Anterior cingulate cortex (tissue), 58 donors: ENCODE measurements at regions not wholly inside any gene's neighbourhood (a gene's known extent, or its start where the extent isn't known, plus 50 kb on each side); places are given as distances from the start of the nearest gene placed in this dataset.

Experiments used
- DNase-seq, 58 donors: peaks; one replicate each; lab custom pipeline; 2025; lab: John Stamatoyannopoulos, UW

- DNase-seq: no peak
These were observed 115.8 kb downstream of the SYT10 start for GRCh38 chr12:33323823-33324222.

- DNase-seq: no peak
These were observed 117.1 kb downstream of the SYT10 start for GRCh38 chr12:33322519-33322918.

GRCh38 chr12:33317746-33318145 is 121.9 kb downstream of the SYT10 start:
- no peak for DNase-seq

DNA sequence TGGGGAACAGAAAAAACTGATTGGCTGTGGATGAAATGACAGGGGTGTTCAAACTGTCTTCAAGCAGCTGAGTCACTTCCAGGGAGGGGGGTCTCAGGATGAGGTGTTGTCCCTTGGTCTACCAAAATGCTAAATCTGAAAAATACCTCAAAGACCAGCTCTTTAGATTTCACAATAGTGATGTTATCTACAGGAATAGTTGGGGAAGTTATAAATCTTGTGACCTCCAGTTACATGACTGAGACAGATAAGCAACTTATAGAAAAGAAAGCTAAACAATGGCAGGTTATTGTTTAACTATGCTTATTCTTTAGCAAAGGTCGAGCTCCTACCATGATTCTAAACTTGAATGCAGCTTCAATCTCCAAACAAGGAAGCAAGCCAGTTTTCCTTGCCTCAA is 125.4 kb downstream of the SYT10 start:
- DNase-seq: no peak

DNA sequence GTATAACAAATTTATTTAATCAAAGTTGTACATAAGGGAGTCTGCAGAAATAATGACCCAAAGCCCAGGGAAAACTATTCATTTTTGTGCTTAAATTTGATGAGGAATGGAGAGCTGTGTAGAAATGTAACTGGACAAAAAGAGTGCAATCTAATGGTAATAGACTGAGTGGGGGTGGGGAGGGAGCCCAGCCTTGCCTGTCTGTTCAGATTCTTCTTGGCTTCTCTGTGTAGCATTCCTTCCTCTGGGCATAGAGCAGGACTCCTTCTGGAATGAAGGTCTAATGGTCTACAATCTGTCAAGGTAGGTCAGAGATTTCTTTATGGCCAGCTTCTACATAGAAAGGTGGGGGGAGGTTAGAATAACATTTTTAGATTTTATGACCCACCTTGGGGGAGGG is 126.1 kb downstream of the SYT10 start:
- no peak for DNase-seq

DNA sequence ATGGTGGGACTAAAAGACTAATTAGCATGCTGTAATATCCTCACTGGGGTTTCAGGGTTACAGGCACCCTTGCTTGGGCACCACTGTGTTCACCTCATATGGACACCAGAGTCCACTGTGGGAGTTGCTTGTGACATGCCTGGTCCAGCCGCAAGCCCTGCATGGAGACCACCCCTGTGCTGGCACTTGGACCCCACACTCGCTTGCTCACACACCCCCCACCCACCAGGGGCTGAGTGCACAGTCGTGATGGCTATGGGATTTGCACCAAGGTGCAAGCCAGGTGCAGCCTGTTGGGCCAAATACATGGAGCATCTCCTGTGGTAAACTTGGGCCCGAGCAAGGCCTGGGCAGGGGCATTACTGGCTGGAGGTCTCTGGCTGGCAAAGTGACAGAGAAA is 129.1 kb downstream of the SYT10 start:
- DNase-seq: no peak

- no peak for DNase-seq
These were observed 135.4 kb downstream of the SYT10 start for GRCh38 chr12:33304176-33304575.

GRCh38 chr12:33296529-33296928 is 143.1 kb downstream of the SYT10 start:
- DNase-seq: no peak

DNA sequence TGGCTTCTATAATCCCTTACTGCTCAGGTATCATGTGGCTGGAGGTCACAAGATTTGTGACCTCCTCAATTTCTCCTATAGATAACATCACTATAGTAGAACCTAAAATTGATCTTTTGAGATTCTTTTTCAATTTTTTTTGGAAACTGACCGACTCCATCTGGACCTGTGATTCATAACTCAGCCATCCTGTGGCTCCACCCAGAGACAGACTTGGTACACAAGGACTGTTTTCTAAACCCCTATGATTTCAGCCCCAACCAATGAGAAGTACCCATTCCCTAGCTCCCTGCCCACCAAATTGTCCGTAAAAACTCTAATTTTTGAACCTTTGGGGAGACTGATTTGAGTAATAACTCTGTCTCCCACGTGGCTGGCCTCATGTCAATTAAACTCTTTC is 148.9 kb downstream of the SYT10 start:
- no peak for DNase-seq

DNA sequence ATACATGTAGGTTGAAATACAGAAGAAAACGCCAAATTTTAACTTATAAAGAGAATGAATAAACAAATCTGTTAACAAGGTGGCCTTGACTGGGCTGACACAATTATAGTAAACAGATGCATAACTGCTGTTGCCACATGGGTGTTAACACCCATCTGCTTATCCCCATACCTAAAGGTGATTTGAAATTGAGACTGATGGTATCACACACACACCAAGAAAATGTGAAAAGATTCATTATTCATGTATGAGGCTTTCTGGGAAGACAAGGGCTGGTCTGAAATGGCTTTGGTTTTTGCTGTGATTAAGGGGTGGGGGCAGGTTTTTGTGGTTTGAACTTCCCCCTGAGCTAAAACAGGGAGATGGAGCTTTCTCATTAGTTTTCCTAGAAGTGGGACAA is 156.6 kb downstream of the SYT10 start:
- DNase-seq: no peak

GRCh38 chr12:33277376-33277775 is 162.2 kb downstream of the SYT10 start:
- no peak for DNase-seq

GRCh38 chr12:33267641-33268040 is 172.0 kb downstream of the SYT10 start:
- no peak for DNase-seq

DNA sequence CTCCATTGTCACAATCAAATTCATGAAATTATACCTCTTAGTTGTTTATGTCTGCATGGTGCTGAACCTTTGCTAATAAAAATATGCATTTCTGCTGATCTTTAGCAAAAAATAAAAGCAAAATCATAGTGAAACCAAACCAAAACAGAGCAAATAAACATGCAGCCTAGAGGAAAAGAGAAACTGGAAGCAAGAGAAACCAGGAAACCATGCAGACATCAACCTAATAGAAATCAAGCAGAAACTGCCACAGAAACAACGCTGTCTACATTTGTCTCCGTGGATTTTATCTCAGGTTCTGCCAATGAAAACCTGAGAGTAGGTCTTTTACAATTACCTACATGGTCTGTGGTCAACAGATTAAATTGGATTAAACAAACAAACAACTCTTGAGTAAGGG is 173.7 kb downstream of the SYT10 start:
- no peak for DNase-seq

GRCh38 chr12:33265033-33265731 is 174.4 kb downstream of the SYT10 start:
- DNase-seq: no peak

- no peak for DNase-seq
These were observed 186.4 kb downstream of the SYT10 start for GRCh38 chr12:33253178-33253577.

GRCh38 chr12:33251548-33251947 is 188.1 kb downstream of the SYT10 start:
- DNase-seq: no peak

DNA sequence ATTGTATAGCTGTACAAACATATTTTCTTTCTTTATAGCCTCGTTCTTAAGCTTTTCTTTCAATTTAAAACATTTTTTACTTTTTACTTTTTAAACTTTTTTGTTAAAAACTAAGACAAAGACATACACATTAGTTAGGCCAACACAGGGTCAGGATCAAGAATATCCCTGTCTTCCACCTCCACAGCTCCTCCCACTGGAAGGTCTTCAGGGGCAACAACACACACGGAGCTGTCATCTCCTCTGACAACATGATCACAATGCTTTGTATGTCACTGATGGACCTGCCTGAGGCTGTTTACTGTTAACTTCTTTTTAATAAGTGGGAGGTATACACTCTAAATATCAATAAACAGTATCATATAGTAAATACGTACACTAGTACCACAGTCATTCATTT is 191.3 kb downstream of the SYT10 start:
- no peak for DNase-seq

DNA sequence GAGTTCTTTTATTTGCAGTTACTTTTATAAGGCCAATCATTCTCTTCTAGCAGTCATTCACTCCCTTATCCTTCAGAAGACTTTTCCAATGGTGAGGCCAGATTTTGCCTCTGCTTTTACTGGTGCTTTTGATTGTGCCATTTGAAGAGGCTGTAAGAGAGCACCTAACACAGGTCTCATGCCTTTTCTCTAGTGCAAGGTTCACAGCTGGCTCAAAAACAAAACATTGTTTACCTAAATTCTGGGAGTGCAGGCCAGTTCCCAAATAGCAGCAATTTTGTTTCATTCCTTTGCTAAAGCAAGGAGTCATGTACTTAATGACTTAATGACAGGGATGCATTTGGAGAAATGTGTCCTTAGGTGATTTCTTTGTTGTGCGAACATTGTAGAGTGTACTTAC is 192.0 kb downstream of the SYT10 start:
- no peak for DNase-seq

GRCh38 chr12:33245434-33245833 is 194.2 kb downstream of the SYT10 start:
- no peak for DNase-seq

GRCh38 chr12:33226671-33227070 is 212.9 kb downstream of the SYT10 start:
- DNase-seq: no peak

DNA sequence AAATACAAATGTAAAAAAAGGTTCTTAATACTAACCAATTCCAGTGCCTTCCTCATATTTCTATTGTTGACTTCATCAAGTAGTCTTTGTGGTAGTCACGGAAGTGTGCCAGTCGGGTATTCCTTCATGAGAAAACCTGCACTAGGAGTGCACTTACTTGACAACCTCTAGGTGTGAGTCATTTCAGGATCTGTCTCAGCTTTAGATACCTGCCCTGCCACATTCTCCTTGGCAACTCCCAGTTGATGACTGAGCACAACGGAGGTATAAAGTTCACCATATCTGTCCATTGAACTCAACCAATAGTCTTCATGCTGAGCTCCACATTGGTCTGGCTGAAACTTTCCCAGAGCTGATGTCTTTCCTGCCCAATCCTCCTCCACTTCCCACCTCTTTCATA is 215.7 kb downstream of the SYT10 start:
- DNase-seq: no peak

- no peak for DNase-seq
These were observed 217.3 kb downstream of the SYT10 start for GRCh38 chr12:33222357-33222756.

- no peak for DNase-seq
These were observed 233.6 kb downstream of the SYT10 start for GRCh38 chr12:33205981-33206380.
